GM19023 (cell line): ENCODE measurements at regions not wholly inside any gene's neighbourhood (a gene's known extent, or its start where the extent isn't known, plus 50 kb on each side); places are given as distances from the start of the nearest gene placed in this dataset.
"Not testable (repeated sequence)": the region's sequence is repeated elsewhere in the genome, so short reads cannot be mapped to it uniquely, and the experiment has no call there.

Source experiments
- ATAC-seq: cut with Tn5 transposase; IDR thresholded peaks from one replicate; pipeline ENCODE4 v1.9.1; 2021; ENCODE audit warnings: mild to moderate bottlenecking, moderate library complexity; ENCODE audit not compliant: unreplicated experiment

- not testable (repeated sequence) for ATAC-seq
Observed at GRCh38 chr13:44628826-44629225, 52.7 kb upstream of the TSC22D1 start.

DNA sequence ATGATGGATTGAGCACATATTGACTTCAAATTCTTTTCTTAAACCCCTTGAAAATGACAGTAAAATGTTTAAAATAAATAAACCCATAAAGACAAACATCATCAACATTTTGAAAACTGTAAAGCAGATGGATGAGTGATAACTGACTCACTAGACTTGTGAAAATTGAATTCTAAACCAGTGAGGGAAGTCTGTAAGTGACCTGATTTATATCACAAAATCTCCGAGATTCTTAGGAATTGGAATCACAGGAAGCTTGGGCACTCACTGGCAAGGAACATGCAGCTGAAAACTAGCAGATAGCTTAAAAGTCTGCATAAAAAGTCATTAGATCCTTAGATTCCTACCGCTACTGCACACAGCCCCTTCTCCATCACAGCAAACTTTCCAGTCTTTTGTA lies 51.3 kb upstream of the TSC22D1 start:
- ATAC-seq: no peak

- no peak for ATAC-seq
Observed at GRCh38 chr13:44626176-44626575, 50.0 kb upstream of the TSC22D1 start.
